COLO668 (cell line): ENCODE measurements at regions not wholly inside any gene's neighbourhood (a gene's known extent, or its start where the extent isn't known, plus 50 kb on each side); places are given as distances from the start of the nearest gene placed in this dataset.
"Not testable (repeated sequence)": the region's sequence is repeated elsewhere in the genome, so short reads cannot be mapped to it uniquely, and the experiment has no call there.

Experiments
- DNase-seq: peaks from one replicate; lab custom pipeline; 2025; ENCODE audit not compliant: unreplicated experiment; lab: John Stamatoyannopoulos, UW

- DNase-seq, result no peak
Measured at GRCh38 chr2:41241325-41242000, 789.6 kb upstream of the SLC8A1 start.

- no peak for DNase-seq
Measured at GRCh38 chr2:41242001-41242331, 790.1 kb upstream of the SLC8A1 start.

DNA sequence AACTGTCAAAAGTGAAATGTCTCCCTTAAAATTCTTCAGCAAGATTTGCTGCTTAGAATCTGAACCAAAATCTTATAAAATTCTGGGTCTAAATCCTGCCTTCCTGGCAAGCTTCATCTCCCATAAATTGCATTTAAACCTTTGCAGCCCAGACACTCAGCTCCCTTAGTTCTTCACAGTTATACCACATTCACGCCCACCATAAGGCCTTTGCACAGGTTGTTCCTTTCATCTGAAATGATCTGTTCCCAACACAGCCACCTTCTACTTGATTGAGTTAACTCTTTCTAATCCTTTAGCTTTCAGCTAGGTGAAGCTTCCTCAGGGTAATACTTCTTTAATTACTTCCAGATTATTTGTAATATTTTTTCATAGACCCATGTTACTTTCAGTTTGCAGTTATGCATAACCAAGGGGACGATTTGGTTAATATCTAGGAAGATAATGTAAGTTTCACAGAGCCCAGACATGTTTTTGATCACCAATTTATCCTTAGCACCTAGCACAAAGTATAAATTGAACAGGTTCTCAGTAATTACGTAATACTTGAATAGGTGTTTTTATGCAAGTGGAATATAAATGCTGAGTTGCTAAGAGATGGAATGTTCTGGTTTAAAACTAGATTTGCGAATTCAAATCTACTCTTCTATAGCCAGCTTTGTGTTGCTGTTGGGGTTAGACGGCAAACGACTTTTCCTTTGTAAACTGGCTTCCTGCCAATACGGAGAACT is 779.7 kb upstream of the PKDCC start:
- no peak for DNase-seq

DNA sequence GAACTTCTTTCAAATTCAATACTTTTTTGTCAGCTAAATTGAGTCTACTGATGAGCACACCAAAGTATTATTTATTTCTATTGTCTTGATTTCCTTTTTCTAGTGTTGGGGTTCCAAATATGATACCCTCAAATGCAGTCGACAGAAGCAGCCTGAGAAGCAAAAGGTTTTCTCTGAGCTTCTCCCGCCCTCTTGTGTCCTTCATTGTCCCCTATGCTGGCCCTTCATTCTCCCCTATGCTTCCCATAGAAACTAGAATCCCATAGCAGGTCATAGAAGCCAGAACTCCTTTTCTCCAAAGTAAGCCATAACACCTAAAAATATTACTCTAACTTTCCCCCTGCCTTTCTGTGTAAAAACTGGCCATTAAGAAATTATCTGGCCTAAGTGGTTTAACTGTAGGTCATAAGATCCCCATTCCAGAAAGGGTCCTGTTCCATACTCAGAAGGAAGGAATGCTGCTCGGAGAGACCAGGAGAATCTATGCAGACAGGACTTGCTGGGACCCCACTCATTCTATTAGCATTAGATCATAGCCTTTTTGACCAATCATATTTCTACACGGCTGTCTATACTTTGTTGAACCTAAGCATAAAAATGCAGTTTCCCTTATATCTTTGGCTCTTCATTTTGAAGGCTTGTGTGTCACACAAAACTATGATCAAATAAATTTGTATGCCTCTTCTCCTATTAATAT is 764.6 kb upstream of the PKDCC start:
- DNase-seq, result no peak

DNA sequence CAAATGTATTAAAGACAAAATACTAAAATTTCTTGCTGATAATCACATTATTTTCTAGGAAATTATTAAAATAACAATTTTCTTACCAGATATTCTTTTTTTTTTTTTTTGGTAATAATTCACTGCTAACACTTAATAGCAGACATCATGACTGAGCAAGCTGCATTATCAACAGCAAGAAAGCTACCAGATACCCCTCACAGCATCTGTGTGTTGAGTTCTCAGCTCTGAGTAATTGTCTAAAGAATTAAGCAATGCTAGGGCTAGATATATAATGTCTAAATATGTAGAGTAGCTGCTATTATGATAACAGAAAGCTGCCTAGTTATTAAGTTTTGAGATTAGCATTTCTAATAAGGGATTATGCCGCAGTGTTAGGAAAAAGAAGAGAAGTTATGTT is 754.3 kb upstream of the PKDCC start:
- DNase-seq, result no peak

DNA sequence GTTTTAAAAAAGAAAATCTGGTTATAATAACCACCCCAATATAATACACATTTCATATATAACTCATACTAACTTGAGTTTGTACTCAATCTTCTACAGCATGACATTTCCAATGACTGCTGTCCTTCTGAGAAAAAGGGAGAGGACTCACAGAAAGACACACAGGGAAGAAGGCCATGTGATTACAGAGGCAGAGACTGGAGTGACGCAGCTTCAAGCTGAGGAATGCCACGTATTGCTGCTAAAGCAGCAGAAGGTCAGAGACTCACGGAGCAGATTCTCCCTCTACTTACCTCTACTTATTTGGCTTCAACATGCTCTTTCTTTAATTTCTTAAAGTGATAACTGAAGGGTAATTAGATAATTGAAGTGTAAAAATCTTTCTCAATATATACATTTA is 753.5 kb upstream of the PKDCC start:
- DNase-seq, result no peak

GRCh38 chr2:41313082-41313481 is 734.7 kb upstream of the PKDCC start:
- DNase-seq, result no peak

DNA sequence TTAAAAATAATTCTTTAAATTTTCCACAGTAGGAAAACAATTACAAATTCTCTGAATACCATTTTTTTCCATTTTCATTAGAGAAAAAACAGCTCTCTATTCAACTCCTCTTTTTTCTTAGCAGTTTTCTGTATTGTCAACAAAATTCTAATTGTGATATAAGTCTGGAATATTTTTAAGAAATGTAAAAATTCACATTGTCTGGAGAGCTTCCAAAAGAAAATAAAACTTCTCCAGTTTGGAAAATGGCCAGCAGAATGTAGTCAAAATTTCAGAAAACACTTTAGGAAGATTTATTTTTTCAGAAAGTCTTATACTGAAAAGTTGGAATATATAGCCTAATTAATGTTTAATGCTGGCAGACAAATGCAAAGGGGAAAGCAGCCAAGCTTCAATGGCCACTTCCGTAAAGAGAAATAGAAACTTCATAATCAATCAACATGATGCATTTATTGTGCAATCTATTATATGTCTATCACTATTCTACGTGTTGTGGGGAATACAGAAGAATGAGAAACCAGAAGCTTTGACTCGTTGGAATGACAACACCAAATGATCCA is 733.2 kb upstream of the PKDCC start:
- no peak for DNase-seq

DNA sequence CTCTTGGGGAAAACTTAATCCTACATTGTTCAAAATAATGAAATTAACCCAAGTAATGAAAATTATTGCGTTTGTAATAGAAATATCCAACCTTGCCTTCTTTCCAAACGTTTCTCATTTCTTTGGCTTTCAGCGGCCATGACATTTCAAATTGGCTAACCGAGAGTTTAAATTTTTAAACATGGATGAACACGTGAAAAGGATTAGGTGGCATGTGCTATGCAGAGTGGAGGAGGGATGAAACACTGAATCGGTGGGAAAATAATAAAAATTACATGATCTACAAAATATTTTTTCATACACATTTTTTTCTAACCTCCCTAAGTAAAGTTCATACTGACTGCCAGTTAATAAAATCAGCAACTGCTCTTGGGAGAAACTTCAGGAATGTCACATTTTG is 728.4 kb upstream of the PKDCC start:
- no peak for DNase-seq

DNA sequence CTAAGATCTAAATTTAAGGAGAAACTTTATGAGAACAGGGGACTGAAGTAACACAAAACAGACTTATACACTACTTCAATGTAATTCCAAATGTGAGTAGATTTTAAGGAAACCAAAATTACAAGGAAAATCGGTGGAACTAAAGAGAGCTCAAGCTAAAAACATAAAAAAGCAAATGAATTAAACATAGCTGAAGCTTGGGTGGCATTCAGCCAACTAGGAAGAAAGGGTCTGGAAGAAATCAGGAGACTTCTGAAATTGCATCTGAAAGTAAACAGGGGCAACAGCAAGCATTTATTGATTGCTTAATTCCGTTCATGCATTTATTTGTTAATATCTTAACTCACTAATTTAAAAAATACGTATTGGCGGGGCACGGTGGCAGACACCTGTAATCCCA is 727.3 kb upstream of the PKDCC start:
- no peak for DNase-seq

DNA sequence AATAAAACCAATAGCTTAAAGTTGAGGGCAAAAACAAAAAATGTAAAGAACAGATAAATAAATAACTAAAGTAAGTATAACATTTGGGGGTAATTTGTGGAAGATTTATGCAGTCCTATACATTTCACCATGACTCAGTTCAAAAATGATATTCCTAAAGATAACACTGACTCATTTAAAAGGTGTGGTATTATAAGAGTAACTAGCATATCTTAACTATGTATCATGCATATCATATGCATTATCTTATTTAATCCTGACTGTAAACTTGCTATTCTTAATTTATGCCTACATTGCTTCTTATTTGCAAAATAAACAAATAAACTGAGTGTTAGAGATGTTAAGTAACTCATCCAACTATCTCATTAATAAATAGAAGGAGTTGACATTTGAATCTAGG is 726.5 kb upstream of the PKDCC start:
- DNase-seq, result no peak

- DNase-seq, result no peak
Measured at GRCh38 chr2:41326851-41327250, 721.0 kb upstream of the PKDCC start.

- DNase-seq, result no peak
Measured at GRCh38 chr2:41329040-41329439, 718.8 kb upstream of the PKDCC start.

- no peak for DNase-seq
Measured at GRCh38 chr2:41334159-41334558, 713.7 kb upstream of the PKDCC start.

- DNase-seq, result not testable (repeated sequence)
Measured at GRCh38 chr2:41335573-41335972, 712.2 kb upstream of the PKDCC start.

GRCh38 chr2:41337956-41338355 is 709.9 kb upstream of the PKDCC start:
- DNase-seq, result no peak

GRCh38 chr2:41344529-41344928 is 703.3 kb upstream of the PKDCC start:
- no peak for DNase-seq

DNA sequence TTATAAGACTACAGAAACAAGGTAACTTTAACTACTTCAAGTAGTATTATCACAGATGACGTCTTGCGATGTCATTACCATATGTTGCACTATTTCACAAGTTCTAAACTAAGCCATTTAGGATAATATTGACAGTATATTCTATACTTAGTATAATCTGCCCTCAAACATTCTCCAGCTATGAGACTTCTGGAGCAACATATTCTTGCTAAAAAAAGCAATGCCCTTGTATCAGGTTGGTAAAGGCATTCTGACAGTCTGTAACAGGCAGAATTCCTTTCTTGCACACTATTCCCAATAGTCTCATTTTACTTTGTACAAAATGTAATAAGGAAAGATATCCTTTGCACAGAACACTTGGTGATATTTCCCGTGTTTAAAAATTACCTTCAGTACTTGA is 694.8 kb upstream of the PKDCC start:
- no peak for DNase-seq

DNA sequence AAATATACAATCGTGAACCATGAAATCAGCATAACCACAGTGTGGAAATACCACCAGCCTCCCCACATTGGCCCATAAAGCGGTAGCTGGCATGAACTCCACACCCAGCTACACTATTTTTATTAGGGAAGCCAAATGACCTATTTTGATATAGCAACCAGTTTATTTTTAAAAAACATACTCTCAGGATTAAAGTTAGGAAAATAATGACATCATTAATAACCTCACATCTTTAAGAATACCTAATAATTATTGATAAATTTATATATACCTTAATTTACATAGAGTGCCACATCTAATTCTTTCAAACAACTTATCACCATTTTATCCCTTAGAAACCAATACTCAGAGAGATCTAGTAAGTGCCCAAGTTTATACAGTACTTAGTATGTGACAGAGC is 692.0 kb upstream of the PKDCC start:
- no peak for DNase-seq

DNA sequence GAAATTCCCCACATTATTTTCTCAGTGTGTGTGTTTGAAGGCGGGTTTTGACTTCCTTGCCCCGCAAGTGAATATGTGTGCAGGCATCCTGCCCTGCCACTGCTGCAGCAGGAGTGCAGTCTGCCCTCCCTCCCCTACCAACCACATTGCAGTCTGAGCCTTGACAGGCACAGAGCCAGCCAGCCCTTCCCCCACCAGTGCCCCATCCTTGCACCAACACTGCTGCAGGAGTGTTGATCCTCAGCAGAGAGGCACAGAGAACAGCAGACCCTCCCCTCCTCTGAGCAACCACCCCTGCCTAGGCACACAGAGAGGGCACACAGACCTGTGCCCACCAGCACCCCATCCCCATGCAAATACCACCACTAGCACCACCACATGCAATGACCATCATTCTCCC is 683.0 kb upstream of the PKDCC start:
- no peak for DNase-seq

DNA sequence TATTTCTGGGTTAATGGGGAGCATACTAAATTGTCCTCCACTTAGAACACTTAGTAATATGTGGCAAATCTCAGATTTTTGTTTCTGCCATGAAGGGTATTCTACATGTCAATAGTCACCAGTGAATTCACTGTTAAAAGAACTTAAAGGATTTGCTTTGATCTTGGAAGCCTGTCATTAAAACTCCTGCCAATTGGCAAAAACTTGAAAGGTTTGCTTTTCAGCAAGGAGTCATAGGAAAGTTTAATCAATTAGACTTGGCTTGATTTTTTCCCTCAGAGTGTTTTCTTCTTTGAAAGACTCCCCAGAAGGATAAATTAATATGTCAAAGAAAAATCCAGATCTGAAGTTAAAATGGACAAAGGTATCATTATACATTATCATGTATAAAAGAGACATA is 671.9 kb upstream of the PKDCC start:
- no peak for DNase-seq

DNA sequence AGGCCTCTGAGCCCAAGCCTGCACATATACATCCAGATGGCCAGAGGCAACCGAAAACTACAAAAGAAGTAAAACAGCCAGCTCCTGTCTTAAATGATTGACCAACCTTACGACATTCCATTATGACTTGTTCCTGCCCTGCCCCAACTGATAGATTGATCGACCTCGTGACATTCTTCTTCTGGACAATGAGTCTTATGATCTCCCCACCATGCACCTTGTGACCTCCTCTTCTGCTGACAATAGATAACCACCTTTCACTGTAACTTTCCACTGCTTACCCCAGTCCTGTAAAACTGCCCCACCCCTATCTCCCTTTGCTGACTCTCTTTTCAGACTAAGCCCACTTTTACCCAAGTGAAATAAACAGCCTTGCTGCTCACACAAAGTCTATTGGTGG is 670.0 kb upstream of the PKDCC start:
- no peak for DNase-seq
